HG03565 (cell line): ENCODE measurements at regions not wholly inside any gene's neighbourhood (a gene's known extent, or its start where the extent isn't known, plus 50 kb on each side); places are given as distances from the start of the nearest gene placed in this dataset.
"Not testable (repeated sequence)": the region's sequence is repeated elsewhere in the genome, so short reads cannot be mapped to it uniquely, and the experiment has no call there.

Experiments used
- ATAC-seq: cut with Tn5 transposase; IDR thresholded peaks from one replicate; pipeline ENCODE4 v1.9.1; 2021; ENCODE audit warnings: mild to moderate bottlenecking, moderate library complexity; ENCODE audit not compliant: unreplicated experiment

GRCh38 chr9:28073270-28073669, 500.0 kb upstream of the C9orf72 start:
- no peak for ATAC-seq

GRCh38 chr9:28079677-28080076, 506.4 kb upstream of the C9orf72 start:
- no peak for ATAC-seq

- ATAC-seq, result no peak
Observed at GRCh38 chr9:28082671-28083070, 509.4 kb upstream of the C9orf72 start.

GRCh38 chr9:28086881-28087280, 513.6 kb upstream of the C9orf72 start:
- ATAC-seq, result no peak

- ATAC-seq, result no peak
Observed at GRCh38 chr9:28092981-28093936, 520.0 kb upstream of the C9orf72 start.

- ATAC-seq, result no peak
Observed at GRCh38 chr9:28101509-28101908, 528.2 kb upstream of the C9orf72 start.

- no peak for ATAC-seq
Observed at GRCh38 chr9:28105001-28105400, 531.7 kb upstream of the C9orf72 start.

GRCh38 chr9:28120184-28120583, 546.9 kb upstream of the C9orf72 start:
- ATAC-seq, result no peak

- ATAC-seq, result no peak
Observed at GRCh38 chr9:28120626-28121025, 547.3 kb upstream of the C9orf72 start.

- ATAC-seq, result no peak
Observed at GRCh38 chr9:28121366-28121765, 548.1 kb upstream of the C9orf72 start.

- no peak for ATAC-seq
Observed at GRCh38 chr9:28124917-28125316, 551.6 kb upstream of the C9orf72 start.

GRCh38 chr9:28127101-28127500, 553.8 kb upstream of the C9orf72 start:
- ATAC-seq, result no peak

GRCh38 chr9:28134446-28134976, 561.2 kb upstream of the C9orf72 start:
- ATAC-seq, result no peak

GRCh38 chr9:28135549-28135948, 562.3 kb upstream of the C9orf72 start:
- no peak for ATAC-seq

GRCh38 chr9:28136113-28136512, 562.8 kb upstream of the C9orf72 start:
- ATAC-seq, result no peak

- not testable (repeated sequence) for ATAC-seq
Observed at GRCh38 chr9:28147430-28147829, 574.1 kb upstream of the C9orf72 start.

- not testable (repeated sequence) for ATAC-seq
Observed at GRCh38 chr9:28147923-28148597, 574.8 kb upstream of the C9orf72 start.

- not testable (repeated sequence) for ATAC-seq
Observed at GRCh38 chr9:28149361-28150050, 576.2 kb upstream of the C9orf72 start.

- ATAC-seq, result no peak
Observed at GRCh38 chr9:28155067-28155466, 581.8 kb upstream of the C9orf72 start.

- ATAC-seq, result no peak
Observed at GRCh38 chr9:28155671-28156070, 582.4 kb upstream of the C9orf72 start.

- no peak for ATAC-seq
Observed at GRCh38 chr9:28158451-28158850, 585.2 kb upstream of the C9orf72 start.
